Hematopoietic multipotent progenitor cell treated with erythropoietin and hydrocortisone succinate and interleukin-3 and kit ligand, for 4 days (in vitro differentiated cells): ENCODE measurements at regions not wholly inside any gene's neighbourhood (a gene's known extent, or its start where the extent isn't known, plus 50 kb on each side); places are given as distances from the start of the nearest gene placed in this dataset.
A peak's percentile ranks its signal among the peaks of the same experiment; 100 is the strongest.
"Not testable (repeated sequence)": the region's sequence is repeated elsewhere in the genome, so short reads cannot be mapped to it uniquely, and the experiment has no call there.

ENCODE experiments used
- DNase-seq: peaks from one replicate; pipeline ENCODE4 v3.0.0-alpha.2; 2015

- DNase-seq: peak; percentile 89
Observed at GRCh38 chr12:85575120-85576096, 260.8 kb downstream of the RASSF9 start.

- no peak for DNase-seq
Observed at GRCh38 chr12:85580562-85581168, 255.5 kb downstream of the RASSF9 start.

GRCh38 chr12:85587158-85587557, 249.1 kb downstream of the RASSF9 start:
- DNase-seq: no peak

- peak; percentile 29 for DNase-seq
Observed at GRCh38 chr12:85588221-85588620, 248.0 kb downstream of the RASSF9 start.

- DNase-seq: no peak
Observed at GRCh38 chr12:85600841-85601240, 235.4 kb downstream of the RASSF9 start.

GRCh38 chr12:85603556-85603955, 232.7 kb downstream of the RASSF9 start:
- DNase-seq: peak; percentile 18

GRCh38 chr12:85606455-85606854, 229.8 kb downstream of the RASSF9 start:
- no peak for DNase-seq

GRCh38 chr12:85609778-85610177, 226.4 kb downstream of the RASSF9 start:
- no peak for DNase-seq

GRCh38 chr12:85610194-85610593, 226.0 kb downstream of the RASSF9 start:
- DNase-seq: no peak

GRCh38 chr12:85616201-85616600, 220.0 kb downstream of the RASSF9 start:
- no peak for DNase-seq

GRCh38 chr12:85617307-85618091, 218.7 kb downstream of the RASSF9 start:
- DNase-seq: no peak

GRCh38 chr12:85621041-85621440, 215.2 kb downstream of the RASSF9 start:
- no peak for DNase-seq

- DNase-seq: no peak
Observed at GRCh38 chr12:85623763-85624162, 212.4 kb downstream of the RASSF9 start.

- DNase-seq: no peak
Observed at GRCh38 chr12:85625467-85625866, 210.7 kb downstream of the RASSF9 start.

GRCh38 chr12:85626001-85626783, 210.0 kb downstream of the RASSF9 start:
- peak; percentile 88 for DNase-seq

GRCh38 chr12:85626784-85627171, 209.4 kb downstream of the RASSF9 start:
- DNase-seq: no peak

GRCh38 chr12:85627584-85627983, 208.6 kb downstream of the RASSF9 start:
- no peak for DNase-seq

GRCh38 chr12:85628562-85628961, 207.6 kb downstream of the RASSF9 start:
- not testable (repeated sequence) for DNase-seq

- DNase-seq: no peak
Observed at GRCh38 chr12:85630851-85631250, 205.4 kb downstream of the RASSF9 start.

GRCh38 chr12:85632390-85632789, 203.8 kb downstream of the RASSF9 start:
- peak; percentile 44 for DNase-seq

GRCh38 chr12:85633491-85633890, 202.7 kb downstream of the RASSF9 start:
- no peak for DNase-seq

- DNase-seq: no peak
Observed at GRCh38 chr12:85639834-85640233, 196.4 kb downstream of the RASSF9 start.

GRCh38 chr12:85641796-85642195, 194.4 kb downstream of the RASSF9 start:
- DNase-seq: no peak
